ENCODE measurements at regions not wholly inside any gene's neighbourhood (a gene's known extent, or its start where the extent isn't known, plus 50 kb on each side); places are given as distances from the start of the nearest gene placed in this dataset.

DNA sequence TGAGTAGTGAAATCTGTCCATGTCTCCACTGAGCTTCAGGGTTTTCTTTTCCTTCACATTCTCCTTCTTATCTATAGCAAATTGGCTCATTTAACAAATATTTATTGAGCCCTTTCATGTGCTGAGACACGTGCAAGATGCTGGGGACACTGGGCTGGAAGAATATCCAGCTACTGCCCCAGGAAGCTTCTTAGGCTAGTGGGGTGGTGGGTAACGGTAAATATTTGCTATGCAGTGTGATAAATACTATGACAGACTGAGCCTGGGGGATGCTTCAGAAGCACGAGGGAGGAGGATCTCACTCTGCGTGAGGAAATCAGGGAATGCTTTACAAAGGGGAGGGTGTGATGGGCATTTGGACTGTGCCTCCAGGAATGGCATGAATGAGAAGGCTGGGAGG is 524.1 kb downstream of the GRIN2A start:
- no peak for TF ChIP-seq EZH2phosphoT487 (IDR thresholded peaks at IDR 0.05; ENCODE audit: insufficient read depth, low read depth)
- no peak for TF ChIP-seq EZH2 (IDR thresholded peaks at IDR 0.05; ENCODE audit: insufficient read depth, poor library complexity, severe bottlenecking)
